GM19025 (cell line): ENCODE measurements at regions not wholly inside any gene's neighbourhood (a gene's known extent, or its start where the extent isn't known, plus 50 kb on each side); places are given as distances from the start of the nearest gene placed in this dataset.
"Not testable (repeated sequence)": the region's sequence is repeated elsewhere in the genome, so short reads cannot be mapped to it uniquely, and the experiment has no call there.

Source experiments
- ATAC-seq: cut with Tn5 transposase; IDR thresholded peaks from one replicate; pipeline ENCODE4 v1.9.1; 2021; ENCODE audit warnings: mild to moderate bottlenecking, low read depth, moderate library complexity; ENCODE audit not compliant: unreplicated experiment

GRCh38 chr2:200199576-200200263 is 106.8 kb upstream of the SPATS2L start:
- ATAC-seq, result no peak

DNA sequence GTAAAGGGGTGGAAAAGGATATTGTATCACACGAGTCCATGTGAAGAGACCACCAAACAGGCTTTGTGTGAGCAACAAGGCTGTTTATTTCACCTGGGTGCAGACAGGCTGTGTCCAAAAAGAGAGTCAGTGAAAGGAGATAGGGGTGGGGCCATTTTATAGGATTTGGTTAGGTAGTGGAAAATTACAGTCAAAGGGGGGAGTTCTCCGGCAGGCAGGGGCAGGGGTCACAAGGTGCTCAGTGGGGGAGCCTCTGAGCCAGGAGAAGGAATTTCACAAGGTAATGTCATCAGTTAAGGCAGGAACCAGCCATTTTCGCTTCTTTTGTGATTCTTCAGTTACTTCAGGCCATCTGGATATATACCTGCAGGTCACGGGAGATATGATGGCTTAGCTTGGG is 104.7 kb upstream of the SPATS2L start:
- not testable (repeated sequence) for ATAC-seq

DNA sequence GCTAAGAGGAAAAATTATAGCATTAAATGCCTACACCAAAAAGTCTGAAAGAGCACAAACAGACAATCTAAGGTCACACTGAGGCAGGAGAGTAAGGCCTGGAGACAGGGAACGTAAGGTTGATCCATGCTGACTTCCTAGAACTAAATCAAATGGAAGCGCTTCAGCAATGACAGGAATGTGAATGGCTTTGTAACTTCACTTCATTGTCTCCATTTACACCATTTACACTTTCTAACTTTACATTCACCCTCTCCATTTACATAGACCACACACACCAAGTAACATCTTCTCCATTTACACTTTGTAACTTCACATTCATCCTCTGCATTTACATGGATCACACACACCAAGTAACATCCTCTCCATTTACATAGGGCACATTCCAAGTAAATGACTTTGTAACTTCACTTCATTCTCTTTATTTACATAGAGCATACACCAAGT is 103.1 kb upstream of the SPATS2L start:
- no peak for ATAC-seq

DNA sequence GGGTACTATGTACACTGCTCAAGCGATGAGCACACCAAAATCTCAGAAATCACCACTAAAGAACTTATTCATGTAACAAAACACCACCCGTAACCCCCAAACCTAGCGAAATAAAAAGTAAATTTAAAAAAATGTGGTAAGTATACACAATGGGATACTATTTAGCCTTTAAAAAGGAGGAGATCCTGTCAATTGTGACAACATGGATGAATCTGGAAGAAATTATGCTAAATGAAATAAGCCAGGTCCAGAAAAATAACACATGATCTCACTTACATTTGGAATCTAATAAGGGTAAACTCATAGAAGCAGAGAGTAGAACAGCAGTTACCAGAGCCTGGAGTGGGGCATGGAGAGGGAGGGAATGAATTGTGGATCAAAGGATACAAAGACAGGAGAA is 98.5 kb upstream of the SPATS2L start:
- ATAC-seq, result no peak

- ATAC-seq, result no peak
Measured at GRCh38 chr2:200209030-200209429, 97.5 kb upstream of the SPATS2L start.

GRCh38 chr2:200211643-200212042 is 94.8 kb upstream of the SPATS2L start:
- ATAC-seq, result no peak

DNA sequence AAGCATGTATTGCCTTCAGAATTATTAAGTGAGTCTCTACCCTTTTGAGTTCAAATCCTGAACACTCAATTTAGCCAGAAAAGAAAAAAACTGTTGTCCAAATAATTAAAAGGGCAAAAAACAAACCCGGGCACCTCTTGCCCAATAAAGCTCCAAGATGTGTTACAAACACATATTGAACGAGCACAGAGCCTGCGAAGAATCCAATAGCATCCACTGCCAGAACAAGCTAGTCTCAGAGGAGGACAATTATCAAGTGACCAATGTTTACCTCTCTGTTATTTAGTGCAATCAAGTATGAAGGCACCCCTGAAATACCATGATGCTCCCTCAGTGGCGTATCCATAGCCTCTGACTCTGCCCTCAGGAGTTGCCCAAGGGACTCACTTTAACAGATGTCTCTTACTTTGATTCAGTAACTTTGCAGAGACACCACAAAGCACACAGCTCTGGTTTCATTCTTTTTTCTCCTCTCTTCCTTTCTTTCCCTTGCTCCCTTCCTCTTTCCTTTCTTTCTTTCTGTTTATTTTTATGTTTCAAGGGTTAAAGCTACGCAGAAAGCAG is 93.5 kb upstream of the SPATS2L start:
- no peak for ATAC-seq

DNA sequence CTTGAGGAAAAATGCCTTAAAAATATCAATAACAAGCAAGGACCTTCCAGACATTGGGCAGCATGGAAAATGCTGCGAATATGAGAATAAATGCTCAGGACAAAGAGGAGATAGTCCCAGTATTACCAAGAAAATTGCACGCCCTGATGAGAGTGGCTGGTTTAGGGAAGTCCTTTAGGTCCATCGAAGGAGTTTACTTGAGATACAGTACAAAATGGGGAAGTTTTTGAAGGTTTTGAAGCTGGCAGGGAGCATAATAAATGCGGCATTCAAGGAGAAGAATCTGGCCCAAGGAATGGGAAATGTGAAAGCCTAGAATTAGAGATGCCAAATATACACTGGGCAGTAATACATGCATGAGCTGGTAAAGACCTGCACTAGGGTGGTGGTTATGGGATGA is 90.2 kb upstream of the SPATS2L start:
- no peak for ATAC-seq

DNA sequence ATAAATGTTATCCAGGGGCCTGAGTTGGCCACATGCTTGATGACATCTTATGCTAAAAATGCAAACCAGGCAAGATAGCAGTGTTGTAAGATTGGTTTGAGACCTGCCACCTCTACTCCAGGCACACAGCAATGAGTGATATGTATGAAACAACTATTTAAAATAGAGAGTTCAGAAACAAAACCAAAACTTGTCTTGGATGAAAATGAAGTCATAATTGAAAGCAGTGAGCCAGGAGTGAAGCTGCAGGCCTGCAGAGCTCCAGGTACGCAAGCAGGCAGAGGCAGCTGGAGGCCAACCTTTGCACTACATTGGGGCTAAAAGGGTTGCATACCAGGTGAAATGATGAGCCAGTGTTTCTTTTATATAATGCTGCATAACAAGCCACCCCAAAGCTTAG is 89.2 kb upstream of the SPATS2L start:
- no peak for ATAC-seq

DNA sequence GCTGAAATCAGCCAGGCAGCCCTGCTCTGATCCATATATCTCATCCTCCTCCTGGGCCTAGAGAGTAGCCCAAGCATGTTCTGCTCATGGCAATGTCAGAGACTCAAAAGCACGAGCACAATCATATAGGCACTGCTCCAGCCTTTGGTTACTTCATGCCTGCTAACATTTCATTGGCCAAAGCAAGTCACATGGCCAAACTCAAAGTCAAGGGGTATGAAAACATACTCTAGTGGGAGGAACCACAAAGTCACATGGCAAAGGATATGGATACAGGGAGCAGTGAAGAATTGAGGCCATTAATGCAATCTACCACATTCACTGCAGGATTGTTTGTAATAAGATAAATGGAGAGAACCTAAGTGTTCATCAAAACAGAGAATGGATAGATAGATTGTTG is 87.8 kb upstream of the SPATS2L start:
- no peak for ATAC-seq

GRCh38 chr2:200219309-200220113 is 87.0 kb upstream of the SPATS2L start:
- no peak for ATAC-seq

- ATAC-seq, result no peak
Measured at GRCh38 chr2:200220251-200220650, 86.2 kb upstream of the SPATS2L start.

DNA sequence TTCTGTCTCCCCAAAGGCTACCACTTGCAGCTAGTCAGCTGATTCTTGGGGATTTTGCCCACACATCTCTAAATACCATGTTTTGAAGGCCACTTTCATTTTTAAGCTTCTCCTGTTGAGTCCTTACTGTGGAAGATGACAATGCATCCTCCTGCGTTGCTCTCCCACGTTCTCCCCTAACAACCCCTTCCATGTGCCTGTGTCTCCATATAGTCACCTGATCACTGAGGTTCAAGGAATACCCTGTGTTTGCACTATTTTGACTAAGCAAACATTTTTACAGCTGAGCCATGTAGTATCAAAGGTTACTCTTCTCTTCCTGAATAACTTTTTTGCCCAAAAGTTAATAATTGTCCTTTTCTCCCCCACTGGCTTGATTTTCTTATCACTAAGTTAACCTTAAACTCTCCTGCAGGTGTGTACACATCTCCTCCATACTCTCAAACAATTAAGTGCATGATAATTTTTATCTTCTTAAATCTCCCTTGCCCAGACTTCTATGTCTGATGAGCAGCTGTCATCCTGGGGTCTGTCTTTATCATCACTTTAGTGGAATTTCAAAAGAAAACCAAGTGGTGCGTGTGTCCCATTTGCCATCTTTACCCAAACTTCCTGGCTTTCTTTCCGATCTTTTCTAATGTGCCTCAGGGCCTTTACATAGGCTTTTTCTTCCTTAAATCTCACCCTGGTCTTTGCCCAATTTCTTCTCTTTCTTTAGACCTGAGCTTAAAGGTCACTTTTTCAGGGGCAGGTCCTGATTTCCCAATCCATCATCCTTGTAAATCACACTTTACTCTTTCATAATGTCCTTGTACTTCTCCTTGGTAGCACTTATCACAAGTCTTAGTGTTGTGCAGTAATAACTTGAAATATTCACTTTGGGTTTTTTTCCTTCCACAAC is 85.2 kb upstream of the SPATS2L start:
- ATAC-seq, result no peak

DNA sequence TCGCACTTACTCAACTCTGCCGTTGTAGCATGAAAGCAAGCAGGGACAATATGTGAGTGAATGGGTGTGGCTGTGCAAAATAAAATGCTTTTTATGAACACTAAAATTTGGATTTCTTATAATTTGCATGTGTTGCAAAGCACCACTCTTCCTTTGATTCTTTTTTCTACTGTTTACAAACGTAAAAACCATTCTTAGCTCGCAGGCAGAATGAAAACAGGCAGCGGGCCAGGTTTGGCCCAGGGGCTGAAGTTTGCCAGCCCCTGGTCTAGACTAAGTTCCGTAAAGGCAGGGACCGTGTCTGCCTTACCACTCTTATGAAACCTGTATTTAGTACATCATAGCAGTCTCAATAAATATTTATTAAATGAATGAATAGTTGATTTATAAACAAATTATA is 83.7 kb upstream of the SPATS2L start:
- no peak for ATAC-seq

- ATAC-seq, result no peak
Measured at GRCh38 chr2:200223205-200223784, 83.2 kb upstream of the SPATS2L start.

- no peak for ATAC-seq
Measured at GRCh38 chr2:200225951-200226350, 80.5 kb upstream of the SPATS2L start.

- no peak for ATAC-seq
Measured at GRCh38 chr2:200226451-200227426, 79.8 kb upstream of the SPATS2L start.

DNA sequence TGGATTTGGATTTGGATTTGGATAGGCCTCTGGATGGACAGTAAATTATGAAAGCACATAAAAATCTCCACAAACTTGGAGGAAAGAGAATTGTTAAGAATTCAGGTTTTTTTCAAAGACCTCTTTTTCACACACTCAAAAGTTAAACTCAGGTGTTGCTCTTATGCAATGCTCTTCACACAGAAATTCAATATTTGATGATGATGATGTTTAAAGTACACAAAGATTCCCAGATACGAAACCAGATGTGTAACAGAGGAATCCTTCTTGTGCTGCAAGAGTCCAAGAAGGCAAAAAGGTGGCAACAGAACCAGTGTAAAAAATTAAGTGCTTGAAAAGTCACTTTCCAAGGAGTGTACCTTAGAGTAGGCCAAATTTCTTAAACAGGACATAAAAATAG is 75.8 kb upstream of the SPATS2L start:
- no peak for ATAC-seq

- ATAC-seq, result no peak
Measured at GRCh38 chr2:200235533-200235932, 71.0 kb upstream of the SPATS2L start.
